ENCODE measurements at regions not wholly inside any gene's neighbourhood (a gene's known extent, or its start where the extent isn't known, plus 50 kb on each side); places are given as distances from the start of the nearest gene placed in this dataset.

- Histone ChIP-seq H3K9ac (peak overlapping the region; percentile 40; the same call in 1 of the 2 replicates), H3K36me3 (replicated peaks in 1 of 2; ENCODE audit: control insufficient read depth in 1 of 2, insufficient read depth in 2 of 2, low read length in 1 of 2) (no peaks in the 10 kb centered on the region), H3K4me2 (peak overlapping the region; percentile 49), H3K27me3 (ENCODE audit: insufficient read depth) (no peaks in the 10 kb centered on the region), H3F3A (replicated peaks; ENCODE audit: insufficient read depth) (peaks cover 23% of the 10 kb centered on the region), H2AFZ (ENCODE audit: low read depth) (0 out of 2 replicates have a peak overlapping the region, but pooled peaks have one; percentile 24), H4K20me1 (ENCODE audit: insufficient read depth) (no peaks in the 10 kb centered on the region), H3K4me1 (ENCODE audit: control insufficient read depth in 1 of 2, insufficient read depth in 2 of 2, low read depth in 1 of 2, low read length in 1 of 2) (peaks cover 0 to 23% of the 10 kb centered on the region in 2 experiments; a peak in 2 of 4 replicates), H3K79me2 (ENCODE audit: insufficient read depth) (no peaks in the 10 kb centered on the region), H3K4me3 (ENCODE audit: low read depth in 2 of 2, low read length in 1 of 2) (peak overlapping the region in 1 of 2 experiments; percentile 10; a peak in 1 of 4 replicates), H3K9me3 (peaks cover 14% of the 10 kb centered on the region; the same call in 1 of the 2 replicates), H3K27ac (ENCODE audit: low read depth in 2 of 2, low read length in 1 of 2) (peak overlapping the region; percentile 56 to 95; a peak in 3 of 4 replicates), H3K9me2 (no peaks in the 10 kb centered on the region)
- ChIA-PET POLR2A (no interaction called here), CTCF (no interaction called here)
- DNase-seq, result no peak
- TF ChIP-seq TAF1 (IDR thresholded peaks at IDR 0.05; ENCODE audit: borderline replicate concordance, low read depth, low read length) (peak; percentile 37; the same call in 1 of the 2 replicates), ELF1 (IDR thresholded peaks at IDR 0.05) (0 out of 2 replicates have a peak, but pooled peaks have one; percentile 15), FOSL2 (IDR thresholded peaks at IDR 0.05; ENCODE audit: borderline replicate concordance, low read depth) (peak; percentile 98), YY1 (IDR thresholded peaks at IDR 0.05; ENCODE audit: low read depth) (peak; percentile 55; the same call in 1 of the 2 replicates), RXRA (IDR thresholded peaks at IDR 0.05; ENCODE audit: borderline replicate concordance, low read depth) (peak; percentile 95), CTCF (IDR thresholded peaks at IDR 0.05) (no peak), JUND (IDR thresholded peaks at IDR 0.05) (peak; percentile 98), FOXM1 (IDR thresholded peaks at IDR 0.05; ENCODE audit: low read depth) (0 out of 2 replicates have a peak, but pooled peaks have one; percentile 44), SMC3 (IDR thresholded peaks at IDR 0.05; ENCODE audit: low read depth, low read length) (no peak), POLR2AphosphoS5 (IDR thresholded peaks at IDR 0.05; ENCODE audit: low read depth, low read length) (peak; percentile 75; the same call in 1 of the 2 replicates), RAD21 (IDR thresholded peaks at IDR 0.05; ENCODE audit: low read length) (no peak), REST (IDR thresholded peaks at IDR 0.05; ENCODE audit: low read depth, low read length) (peak; percentile 67; the same call in 1 of the 2 replicates), USF1 (IDR thresholded peaks at IDR 0.05; ENCODE audit: borderline replicate concordance, low read depth) (0 out of 2 replicates have a peak, but pooled peaks have one; percentile 19), SIN3A (IDR thresholded peaks at IDR 0.05; ENCODE audit: borderline replicate concordance, low read depth, low read length) (0 out of 2 replicates have a peak, but pooled peaks have one; percentile 59), TCF12 (IDR thresholded peaks at IDR 0.05) (peak; percentile 98), MAX (IDR thresholded peaks at IDR 0.05; ENCODE audit: low read depth) (peak; percentile 45; the same call in 1 of the 2 replicates), MXI1 (IDR thresholded peaks at IDR 0.05; ENCODE audit: low read depth, low read length) (no peak), EP300 (IDR thresholded peaks at IDR 0.05; ENCODE audit: borderline replicate concordance in 1 of 2, low read depth in 1 of 2, low read length in 1 of 2) (peak in 1 of 2 experiments; percentile 93; a peak in 2 of 4 replicates), TEAD4 (IDR thresholded peaks at IDR 0.05; ENCODE audit: borderline replicate concordance, insufficient read depth) (peak; percentile 93), USF2 (IDR thresholded peaks at IDR 0.05; ENCODE audit: borderline replicate concordance, low read depth, low read length) (no peak), PBX3 (IDR thresholded peaks at IDR 0.05) (peak; percentile 95), MEF2A (IDR thresholded peaks at IDR 0.05; ENCODE audit: borderline replicate concordance, low read depth) (peak; percentile 59; the same call in 1 of the 2 replicates)
These were observed 716.4 kb downstream of the SEMA5A start for GRCh38 chr5:8829323-8830029.

Measured in SK-N-SH (cell line).